ENCODE measurements at regions not wholly inside any gene's neighbourhood (a gene's known extent, or its start where the extent isn't known, plus 50 kb on each side); places are given as distances from the start of the nearest gene placed in this dataset.

DNA sequence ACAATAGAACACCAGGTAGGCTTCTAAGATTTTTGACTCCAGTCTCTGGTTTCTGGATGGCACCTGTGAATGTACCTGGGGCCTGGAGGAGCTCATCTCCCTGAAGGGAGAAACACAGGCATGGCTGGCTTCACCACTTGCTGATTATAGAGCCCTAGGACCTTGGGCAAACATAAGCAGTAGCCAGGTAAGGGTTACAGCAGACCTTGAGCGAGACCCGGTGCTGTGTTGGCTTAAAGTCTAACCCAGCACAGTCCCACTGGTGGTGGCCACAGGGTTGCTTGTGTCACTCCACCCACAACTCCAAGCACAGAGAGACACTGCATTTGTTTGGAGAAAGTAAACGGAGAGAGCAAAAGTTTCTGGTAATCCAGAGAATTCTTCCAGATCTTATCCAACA lies 104.7 kb upstream of the SPOPL start:
- POLR2A ChIA-PET: no interaction called here
- DNase-seq (ENCODE audit: low read depth in 1 of 2, low spot score in 1 of 2): no peak
- TF ChIP-seq FOSB (CRISPR knock-in tag; IDR thresholded peaks at IDR 0.05) (no peak), ESRRA (IDR thresholded peaks at IDR 0.05; ENCODE audit: borderline replicate concordance, low read length) (no peak), SREBF2 (IDR thresholded peaks at IDR 0.05) (no peak), TFCP2L1 (CRISPR knock-in tag; IDR thresholded peaks at IDR 0.05) (no peak), JUNB (IDR thresholded peaks at IDR 0.05) (no peak), NR3C1 (IDR thresholded peaks at IDR 0.05) (no peak)
- TF ChIP-seq, protein P1, sequence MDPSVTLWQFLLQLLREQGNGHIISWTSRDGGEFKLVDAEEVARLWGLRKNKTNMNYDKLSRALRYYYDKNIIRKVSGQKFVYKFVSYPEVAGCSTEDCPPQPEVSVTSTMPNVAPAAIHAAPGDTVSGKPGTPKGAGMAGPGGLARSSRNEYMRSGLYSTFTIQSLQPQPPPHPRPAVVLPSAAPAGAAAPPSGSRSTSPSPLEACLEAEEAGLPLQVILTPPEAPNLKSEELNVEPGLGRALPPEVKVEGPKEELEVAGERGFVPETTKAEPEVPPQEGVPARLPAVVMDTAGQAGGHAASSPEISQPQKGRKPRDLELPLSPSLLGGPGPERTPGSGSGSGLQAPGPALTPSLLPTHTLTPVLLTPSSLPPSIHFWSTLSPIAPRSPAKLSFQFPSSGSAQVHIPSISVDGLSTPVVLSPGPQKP (IDR thresholded peaks at IDR 0.05; ENCODE audit: low read depth, low read length): no peak
- TF ChIP-seq, protein P2, sequence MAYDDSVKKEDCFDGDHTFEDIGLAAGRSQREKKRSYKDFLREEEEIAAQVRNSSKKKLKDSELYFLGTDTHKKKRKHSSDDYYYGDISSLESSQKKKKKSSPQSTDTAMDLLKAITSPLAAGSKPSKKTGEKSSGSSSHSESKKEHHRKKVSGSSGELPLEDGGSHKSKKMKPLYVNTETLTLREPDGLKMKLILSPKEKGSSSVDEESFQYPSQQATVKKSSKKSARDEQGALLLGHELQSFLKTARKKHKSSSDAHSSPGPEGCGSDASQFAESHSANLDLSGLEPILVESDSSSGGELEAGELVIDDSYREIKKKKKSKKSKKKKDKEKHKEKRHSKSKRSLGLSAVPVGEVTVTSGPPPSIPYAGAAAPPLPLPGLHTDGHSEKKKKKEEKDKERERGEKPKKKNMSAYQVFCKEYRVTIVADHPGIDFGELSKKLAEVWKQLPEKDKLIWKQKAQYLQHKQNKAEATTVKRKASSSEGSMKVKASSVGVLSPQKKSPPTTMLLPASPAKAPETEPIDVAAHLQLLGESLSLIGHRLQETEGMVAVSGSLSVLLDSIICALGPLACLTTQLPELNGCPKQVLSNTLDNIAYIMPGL (CRISPR knock-in tag; IDR thresholded peaks at IDR 0.05; ENCODE audit: borderline replicate concordance): no peak
- Histone ChIP-seq H3K9me3 (peaks cover 9% of the 10 kb centered on the region; the same call in 1 of the 3 replicates), H3K4me1 (peaks cover 14% of the 10 kb centered on the region), H3K27ac (peak overlapping the region; percentile 69 to 76), H3K4me3 (no peak overlapping the region), H3K4me2 (no peak overlapping the region; the same call in 2 of the 3 replicates)
- CTCF ChIA-PET: no interaction called here
- no peak for FAIRE-seq
- ATAC-seq: no peak
- WGBS (ENCODE audit: missing lambda C conversion rate): 96% methylated on average over 3 of the region's 3 CpGs

DNA sequence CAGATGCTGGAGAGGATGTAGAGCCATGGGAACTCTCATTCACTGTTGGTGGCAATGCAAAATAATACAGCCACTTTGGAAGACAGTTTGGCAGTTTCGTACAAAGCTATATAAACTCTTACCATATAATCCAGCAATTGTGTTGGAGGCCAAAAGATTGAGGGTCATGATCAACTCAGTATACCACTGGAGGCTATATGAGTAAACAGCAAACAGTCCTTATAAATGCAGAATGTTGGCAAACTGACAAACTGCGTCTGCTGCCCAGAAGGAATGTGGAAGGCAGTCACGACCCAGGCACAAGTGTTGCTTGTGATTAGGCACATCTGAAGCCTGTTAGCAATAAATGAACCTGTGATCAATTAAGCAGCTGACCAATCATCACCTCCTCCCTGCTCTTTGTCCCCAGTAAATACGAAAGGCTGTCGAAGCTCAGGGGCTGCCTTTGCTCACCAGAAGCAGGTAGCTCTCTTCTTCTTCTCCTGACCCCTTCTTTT lies 98.1 kb upstream of the SPOPL start:
- no peak overlapping the region for H3K4me2 ChIP-seq
- no peak for DNase-seq (ENCODE audit: low read depth in 1 of 2, low spot score in 1 of 2)
- peaks cover 9% of the 10 kb centered on the region; the same call in 1 of the 3 replicates for H3K9me3 ChIP-seq
- ChIA-PET POLR2A (no interaction called here), CTCF (no interaction called here)
- 68% methylated on average over 5 of the region's 5 CpGs for WGBS (ENCODE audit: missing lambda C conversion rate)
- TF ChIP-seq JUN (IDR thresholded peaks at IDR 0.05): no peak
- TF ChIP-seq, protein P3, sequence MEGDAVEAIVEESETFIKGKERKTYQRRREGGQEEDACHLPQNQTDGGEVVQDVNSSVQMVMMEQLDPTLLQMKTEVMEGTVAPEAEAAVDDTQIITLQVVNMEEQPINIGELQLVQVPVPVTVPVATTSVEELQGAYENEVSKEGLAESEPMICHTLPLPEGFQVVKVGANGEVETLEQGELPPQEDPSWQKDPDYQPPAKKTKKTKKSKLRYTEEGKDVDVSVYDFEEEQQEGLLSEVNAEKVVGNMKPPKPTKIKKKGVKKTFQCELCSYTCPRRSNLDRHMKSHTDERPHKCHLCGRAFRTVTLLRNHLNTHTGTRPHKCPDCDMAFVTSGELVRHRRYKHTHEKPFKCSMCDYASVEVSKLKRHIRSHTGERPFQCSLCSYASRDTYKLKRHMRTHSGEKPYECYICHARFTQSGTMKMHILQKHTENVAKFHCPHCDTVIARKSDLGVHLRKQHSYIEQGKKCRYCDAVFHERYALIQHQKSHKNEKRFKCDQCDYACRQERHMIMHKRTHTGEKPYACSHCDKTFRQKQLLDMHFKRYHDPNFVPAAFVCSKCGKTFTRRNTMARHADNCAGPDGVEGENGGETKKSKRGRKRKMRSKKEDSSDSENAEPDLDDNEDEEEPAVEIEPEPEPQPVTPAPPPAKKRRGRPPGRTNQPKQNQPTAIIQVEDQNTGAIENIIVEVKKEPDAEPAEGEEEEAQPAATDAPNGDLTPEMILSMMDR (IDR thresholded peaks at IDR 0.05): no peak
- no peak overlapping the region for H3K4me3 ChIP-seq
- H3K27ac ChIP-seq: no peak overlapping the region
- no peak for ATAC-seq
- H3K4me1 ChIP-seq: no peaks in the 10 kb centered on the region
- no peak for FAIRE-seq

DNA sequence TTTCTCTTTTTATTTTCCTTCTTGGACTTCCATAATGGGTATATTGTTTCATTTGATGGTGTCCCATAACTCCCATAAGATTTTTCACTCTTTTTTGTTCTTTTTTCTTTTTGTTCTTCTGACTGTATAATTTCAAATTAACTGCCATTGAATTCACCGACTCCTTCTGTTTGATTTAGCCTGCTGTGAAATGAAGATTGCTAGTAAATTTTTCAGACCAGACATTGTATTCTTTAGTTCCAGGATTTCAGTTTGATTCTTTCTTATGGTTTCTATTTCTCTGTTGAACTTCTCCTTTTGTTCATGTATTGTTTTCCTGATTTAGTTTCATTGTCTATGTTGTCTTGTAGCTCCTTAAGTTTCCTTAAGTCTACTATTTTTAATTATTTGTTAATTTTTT lies 87.6 kb upstream of the SPOPL start:
- DNase-seq (ENCODE audit: low read depth in 1 of 2, low spot score in 1 of 2) (no peak), ATAC-seq (no peak), FAIRE-seq (no peak)
- H3K9me3 ChIP-seq: peaks cover 21% of the 10 kb centered on the region; the same call in 2 of the 3 replicates
- CTCF ChIA-PET: no interaction called here
- TF ChIP-seq, protein P2 (CRISPR knock-in tag; IDR thresholded peaks at IDR 0.05; ENCODE audit: borderline replicate concordance): no peak
- TF ChIP-seq, protein P4, sequence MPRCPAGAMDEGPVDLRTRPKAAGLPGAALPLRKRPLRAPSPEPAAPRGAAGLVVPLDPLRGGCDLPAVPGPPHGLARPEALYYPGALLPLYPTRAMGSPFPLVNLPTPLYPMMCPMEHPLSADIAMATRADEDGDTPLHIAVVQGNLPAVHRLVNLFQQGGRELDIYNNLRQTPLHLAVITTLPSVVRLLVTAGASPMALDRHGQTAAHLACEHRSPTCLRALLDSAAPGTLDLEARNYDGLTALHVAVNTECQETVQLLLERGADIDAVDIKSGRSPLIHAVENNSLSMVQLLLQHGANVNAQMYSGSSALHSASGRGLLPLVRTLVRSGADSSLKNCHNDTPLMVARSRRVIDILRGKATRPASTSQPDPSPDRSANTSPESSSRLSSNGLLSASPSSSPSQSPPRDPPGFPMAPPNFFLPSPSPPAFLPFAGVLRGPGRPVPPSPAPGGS (IDR thresholded peaks at IDR 0.05): no peak
- TF ChIP-seq PHF8 (IDR thresholded peaks at IDR 0.05; ENCODE audit: borderline replicate concordance, low read depth) (no peak), MYC (IDR thresholded peaks at IDR 0.05; ENCODE audit: borderline replicate concordance, low read length) (no peak)
- H3K4me3 ChIP-seq: no peak overlapping the region
- WGBS (ENCODE audit: missing lambda C conversion rate): 86% methylated on average over 1 of the region's 1 CpG
- 0 out of 3 replicates have a peak, but pooled peaks cover 3% of the 10 kb centered on the region for H3K4me1 ChIP-seq
- H3K27ac ChIP-seq: no peak overlapping the region
- POLR2A ChIA-PET: no interaction called here
- H3K4me2 ChIP-seq: no peak overlapping the region

Data from A549 (cell line).